ENCODE measurements at regions not wholly inside any gene's neighbourhood (a gene's known extent, or its start where the extent isn't known, plus 50 kb on each side); places are given as distances from the start of the nearest gene placed in this dataset.
"Not testable (repeated sequence)": the region's sequence is repeated elsewhere in the genome, so short reads cannot be mapped to it uniquely, and the experiment has no call there.

DNA sequence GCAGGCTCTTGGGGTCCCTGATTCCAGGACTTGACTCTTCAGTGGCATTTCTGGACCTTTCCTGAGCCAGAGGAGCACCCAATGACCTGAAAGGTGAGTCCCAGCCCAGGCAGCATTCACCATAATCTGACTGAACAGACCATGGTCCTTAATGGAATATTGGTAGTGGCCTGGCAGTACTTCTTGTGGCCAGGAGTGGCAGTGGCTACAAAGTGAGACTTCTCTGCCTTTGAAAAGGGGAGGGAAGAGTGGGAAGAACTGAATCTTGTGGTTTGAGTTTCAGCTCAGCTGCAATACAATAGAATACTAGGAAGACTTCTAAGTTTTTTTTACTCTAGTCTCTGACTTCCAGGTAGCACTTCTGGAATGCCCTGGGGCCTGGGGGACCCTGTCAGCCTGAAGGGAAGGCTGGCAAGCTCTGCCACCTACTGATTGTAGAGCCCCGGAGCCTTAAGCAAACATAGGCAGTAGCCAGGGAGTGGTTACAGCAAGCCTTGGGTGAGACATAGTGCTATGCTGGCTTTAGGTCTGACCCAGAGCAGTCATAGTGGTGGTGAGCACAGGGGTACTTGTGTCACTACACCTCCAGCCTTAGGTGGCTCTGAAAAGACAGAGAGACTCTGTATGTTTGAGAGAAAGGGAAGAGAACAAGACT is 674.2 kb upstream of the MANEA start:
- DNase-seq, result no peak

DNA sequence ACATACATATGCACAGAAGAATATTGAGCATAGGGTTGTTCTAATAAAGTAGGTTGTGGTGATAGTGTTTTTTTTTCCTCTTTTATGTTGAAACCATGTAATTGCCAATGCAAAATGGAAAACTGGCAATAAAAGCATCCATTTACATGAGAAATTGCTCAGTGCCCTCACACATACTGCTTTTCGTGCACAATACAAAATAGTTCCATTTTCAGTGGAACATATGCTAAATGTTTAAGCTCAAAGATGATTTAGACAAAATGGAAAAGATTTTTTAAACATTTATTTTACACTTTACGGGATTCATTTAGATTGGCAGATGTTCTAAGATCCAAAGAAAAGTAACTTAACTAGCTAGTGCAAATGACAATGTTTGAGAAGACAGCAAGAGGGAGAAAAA is 678.1 kb upstream of the MANEA start:
- no peak for DNase-seq

DNA sequence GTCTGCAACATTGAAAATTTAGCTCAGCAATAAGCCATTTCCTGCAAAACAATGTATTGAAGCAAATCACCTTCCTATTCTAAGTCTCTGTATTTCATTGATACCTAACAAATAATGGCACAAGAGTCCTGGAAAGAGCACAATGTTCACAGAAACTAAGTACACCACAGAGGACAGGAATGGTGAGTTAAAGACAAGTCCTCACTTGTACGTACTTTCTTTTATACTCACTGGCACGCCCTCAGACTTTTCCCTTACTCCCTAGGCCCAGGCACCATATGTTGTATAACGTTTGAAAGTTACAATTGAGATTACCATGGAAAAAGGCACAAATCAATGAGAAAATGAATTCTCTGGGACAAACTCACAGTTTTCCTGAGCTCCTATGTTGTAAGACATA is 683.0 kb upstream of the MANEA start:
- no peak for DNase-seq

DNA sequence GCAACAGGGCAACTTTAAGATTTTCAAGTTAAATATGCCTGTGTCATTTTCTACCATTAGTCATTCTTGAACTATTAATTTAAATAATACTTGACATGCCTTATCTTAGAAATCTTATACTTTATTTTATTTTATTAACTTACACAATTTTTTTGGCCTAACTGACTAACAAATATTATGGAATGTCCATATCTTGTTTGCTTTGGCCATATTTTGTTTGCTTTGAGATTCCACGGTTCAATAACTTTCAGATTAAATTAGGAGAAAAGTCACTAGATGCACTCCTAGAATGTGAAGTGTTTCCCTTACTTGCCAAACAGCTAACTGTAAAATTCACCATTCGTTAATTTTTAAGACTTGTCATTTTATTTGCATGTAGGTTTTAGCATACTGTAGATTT is 684.0 kb upstream of the MANEA start:
- DNase-seq, result no peak

DNA sequence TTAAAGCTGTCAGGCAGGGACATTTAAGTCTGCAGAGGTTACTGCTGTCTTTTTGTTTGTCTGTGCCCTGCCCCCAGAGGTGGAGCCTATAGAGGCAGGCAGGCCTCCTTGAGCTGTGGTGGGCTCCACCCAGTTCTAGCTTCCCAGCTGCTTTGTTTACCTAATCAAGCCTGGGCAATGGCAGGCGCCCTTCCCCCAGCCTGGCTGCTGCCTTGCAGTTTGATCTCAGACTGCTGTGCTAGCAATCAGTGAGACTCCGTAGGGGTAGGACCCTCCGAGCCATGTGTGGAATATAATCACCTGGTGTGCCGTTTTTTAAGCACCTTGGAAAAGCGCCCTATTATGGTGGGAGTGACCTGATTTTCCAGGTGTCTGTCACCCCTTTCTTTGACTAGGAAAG is 703.5 kb upstream of the MANEA start:
- not testable (repeated sequence) for DNase-seq

DNA sequence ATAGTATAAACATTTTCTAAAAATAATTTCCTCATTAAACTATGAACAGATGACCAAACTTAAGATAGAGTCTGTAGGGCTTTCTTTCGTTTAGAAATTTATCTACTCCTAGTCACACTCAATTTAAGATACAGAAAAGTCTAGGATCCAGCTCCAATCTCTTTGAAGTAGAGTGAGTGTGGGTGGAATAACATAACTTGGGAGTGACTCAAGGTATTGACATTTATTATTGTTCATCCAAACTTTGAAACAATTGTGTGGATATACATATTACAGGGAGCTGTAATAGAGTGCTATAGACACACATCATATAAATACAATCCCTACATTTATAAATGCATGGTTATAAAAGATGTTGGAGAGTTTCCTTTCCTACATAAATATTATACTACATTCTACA is 715.2 kb upstream of the MANEA start:
- no peak for DNase-seq

DNA sequence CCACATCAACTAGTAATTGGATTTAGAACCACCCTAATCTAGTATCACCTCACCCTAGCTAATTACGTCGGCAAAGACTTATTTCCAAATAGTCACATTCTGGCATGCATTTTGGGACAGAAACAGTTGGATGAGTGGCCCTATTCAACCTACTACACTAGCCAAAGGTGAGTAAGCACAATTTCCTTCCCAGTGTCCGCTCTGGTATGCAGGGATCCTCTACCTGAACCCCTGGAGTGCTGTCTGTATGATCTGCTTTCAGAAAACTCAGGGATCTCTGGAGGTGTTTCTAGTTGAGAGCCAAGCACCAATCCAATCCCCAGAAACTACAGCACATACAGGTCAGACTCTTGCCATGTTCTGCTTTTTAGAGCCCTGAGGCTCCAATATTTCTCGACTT is 717.4 kb upstream of the MANEA start:
- DNase-seq, result no peak

DNA sequence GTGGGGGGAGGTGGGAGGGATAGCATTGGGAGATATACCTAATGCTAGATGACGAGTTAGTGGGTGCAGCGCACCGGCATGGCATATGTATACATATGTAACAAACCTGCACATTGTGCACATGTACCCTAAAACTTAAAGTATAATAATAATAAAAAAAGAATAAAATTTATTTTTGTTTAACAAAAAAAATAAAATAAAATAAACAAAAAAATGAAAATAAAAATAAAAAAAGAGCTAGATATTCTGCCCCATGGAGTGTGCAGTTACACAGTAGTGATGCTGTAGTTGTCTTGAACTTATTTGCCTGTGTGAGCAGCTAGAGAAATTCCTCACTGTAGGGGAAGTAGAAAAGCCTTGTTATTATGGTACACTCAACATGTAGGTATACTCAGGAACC is 720.3 kb upstream of the MANEA start:
- not testable (repeated sequence) for DNase-seq

DNA sequence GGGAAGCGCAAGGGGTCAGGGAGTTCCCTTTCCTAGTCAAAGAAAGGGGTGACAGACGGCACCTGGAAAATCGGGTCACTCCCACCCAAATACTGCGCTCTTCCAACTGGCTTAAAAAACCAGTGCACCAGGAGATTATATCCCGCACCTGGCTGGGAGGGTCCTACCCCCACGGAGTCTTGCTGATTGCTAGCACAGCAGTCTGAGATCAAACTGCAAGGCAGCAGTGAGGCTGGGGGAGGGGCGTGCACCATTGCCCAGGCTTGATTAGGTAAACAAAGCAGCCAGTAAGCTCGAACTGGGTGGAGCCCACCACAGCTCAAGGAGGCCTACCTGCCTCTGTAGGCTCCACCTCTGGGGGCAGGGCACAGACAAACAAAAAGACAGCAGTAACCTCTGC is 726.0 kb upstream of the MANEA start:
- not testable (repeated sequence) for DNase-seq

DNA sequence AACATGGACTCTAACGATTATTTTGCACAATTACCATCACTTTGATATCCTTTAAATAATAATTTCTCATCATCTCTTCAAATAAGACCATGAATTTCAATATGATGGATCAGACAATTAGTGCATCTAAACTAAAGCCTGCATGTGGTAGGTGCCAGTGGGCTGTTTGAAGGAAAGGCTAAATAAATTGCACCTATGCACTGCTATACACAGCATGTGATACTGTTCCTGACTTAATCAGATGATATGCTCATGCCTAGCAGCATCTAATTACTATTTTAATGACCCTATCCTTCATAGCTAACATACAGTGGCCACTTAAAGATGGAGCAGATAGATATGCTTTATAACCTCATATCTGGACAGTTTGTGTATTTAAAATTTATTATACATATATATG is 731.6 kb upstream of the MANEA start:
- DNase-seq, result no peak

DNA sequence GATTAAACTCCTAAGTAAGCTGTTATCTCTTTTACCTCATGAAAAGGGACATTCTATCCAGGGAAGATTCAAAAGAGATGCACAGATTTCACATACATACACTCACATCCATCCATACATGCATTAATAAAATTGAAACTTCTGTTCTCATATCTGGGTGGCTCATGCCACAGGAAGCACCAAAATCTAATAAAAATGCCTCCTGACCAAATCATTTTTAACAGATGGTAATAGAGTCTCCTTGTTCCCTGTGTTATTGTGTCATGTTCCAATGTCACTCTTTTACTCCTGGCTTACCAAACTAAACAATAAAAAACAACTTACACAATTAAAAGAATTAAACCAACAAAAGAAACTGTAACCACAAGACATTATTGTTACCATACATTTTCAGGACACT is 742.1 kb upstream of the MANEA start:
- no peak for DNase-seq

DNA sequence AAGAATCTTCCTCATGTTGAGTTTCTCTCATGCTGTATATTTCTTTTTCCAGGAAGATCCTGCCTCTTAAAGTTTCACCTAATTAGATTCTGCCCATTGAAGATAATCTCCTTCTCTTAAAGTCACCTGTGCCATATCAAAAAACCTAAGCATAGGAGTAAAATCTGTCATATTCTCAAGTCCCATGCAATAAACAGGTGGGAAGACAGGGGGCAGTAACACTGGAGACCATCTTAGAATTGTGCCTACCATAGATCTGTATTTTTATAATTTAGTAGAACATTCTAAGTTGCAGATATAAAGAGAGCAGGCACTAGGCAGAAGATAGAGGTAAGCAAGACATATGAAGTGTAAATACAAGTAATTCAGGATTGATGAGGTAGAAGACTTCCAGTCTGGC is 763.5 kb upstream of the MANEA start:
- no peak for DNase-seq

DNA sequence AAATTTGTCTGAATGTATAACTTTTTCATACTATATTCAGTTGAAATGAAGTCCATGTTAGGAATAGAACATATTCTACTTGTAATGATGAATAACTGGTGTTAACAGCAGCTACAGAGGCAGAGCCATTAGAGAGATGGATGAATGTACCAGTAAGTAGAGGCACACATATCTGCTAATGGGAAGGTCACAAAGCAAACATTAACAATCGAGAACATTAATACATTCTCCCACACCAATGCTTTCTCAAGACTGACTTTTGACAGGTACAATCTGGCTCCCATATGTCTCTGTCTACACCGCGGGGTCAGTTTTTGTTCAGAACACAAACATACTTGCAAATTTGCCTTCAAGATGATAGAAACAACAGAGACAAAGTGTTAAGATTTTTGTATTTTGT is 776.0 kb upstream of the MANEA start:
- DNase-seq, result no peak

DNA sequence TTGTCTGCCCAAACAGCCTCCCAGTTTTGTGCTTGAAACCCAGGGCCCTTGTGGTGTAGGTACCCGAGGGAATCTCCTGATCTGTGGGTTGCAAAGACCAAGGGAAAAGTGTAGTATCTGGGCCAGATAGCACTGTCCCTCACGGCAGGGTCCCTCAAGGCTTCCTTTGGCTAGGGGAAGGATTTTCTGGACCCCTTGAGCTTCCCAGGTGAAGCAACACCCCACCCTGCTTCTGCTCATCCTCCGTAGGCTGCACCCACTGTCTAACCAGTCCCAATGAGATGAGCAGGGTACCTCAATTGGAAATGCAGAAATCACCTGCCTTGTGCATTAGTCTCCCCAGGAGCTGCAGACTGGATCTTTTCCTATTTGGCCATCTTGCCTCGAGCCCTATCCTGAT is 791.8 kb upstream of the MANEA start:
- DNase-seq, result no peak

DNA sequence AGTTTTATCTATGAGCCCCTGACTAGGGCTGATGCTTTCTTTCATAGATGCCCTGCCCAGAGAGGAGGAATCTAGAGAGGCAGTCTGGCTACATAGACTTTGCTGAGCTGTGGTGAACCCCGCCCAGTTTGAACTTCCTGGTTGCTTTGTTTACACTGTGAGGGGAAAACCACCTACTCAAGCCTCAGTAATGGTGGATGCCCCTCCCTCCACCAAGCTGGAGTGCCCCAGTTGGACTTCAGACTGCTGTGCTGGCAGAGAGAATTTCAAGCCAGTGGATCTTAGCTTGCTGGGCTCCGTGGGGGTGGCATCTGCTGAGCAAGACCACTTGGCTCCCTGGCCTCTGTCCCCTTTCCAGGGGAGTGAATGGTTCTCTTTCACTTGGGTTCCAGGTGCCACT is 792.3 kb upstream of the MANEA start:
- not testable (repeated sequence) for DNase-seq

DNA sequence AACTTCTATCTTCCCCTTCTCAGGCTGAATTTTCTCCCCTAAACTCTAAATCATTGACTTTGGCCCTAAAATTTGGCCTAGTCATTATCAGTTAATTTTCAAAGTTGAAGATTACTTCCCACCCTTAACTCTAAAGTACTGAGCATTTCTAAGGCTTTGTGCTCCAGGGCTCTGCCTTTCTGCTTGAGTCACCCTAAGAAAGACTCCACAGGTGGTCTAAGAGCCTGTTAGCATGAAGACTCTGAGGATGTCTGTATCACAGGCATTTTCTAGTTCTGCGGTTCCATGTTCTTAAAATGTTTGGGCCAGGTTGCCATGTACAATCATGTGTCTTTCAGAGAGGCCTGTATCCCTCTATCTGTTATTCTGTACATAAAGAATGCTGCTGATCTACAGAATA is 808.1 kb upstream of the MANEA start:
- no peak for DNase-seq

DNA sequence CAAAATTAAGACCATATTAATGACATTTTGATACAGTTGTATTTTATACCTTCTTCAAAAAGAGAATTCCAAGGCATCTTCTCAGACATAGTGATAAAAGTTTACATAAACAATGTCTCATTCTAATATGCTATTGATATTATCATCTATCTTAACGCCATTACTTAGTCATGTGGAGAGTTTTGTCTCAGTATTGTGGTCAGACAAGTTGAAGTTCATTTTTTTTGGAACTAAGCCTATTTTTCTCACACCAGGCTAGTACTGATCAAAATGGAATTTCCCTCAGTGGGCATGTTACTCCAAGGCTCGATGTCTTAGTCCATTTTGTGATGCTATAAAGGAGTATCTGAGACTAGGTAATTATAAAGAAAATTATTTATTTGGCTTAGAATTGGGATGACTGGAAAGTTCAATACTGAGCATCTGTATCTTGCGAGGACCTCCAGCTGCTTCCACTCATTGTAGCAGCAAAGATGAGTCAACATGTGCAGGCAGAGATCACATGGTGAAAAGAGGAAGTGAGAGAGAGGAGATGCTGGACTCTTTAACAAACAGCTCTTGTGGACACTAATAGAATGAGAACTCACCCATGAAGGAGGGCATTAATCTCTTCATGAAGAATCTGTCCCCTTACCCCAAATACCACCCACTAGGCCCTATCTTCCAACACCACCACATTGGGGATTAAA is 825.5 kb upstream of the MANEA start:
- DNase-seq, result no peak

DNA sequence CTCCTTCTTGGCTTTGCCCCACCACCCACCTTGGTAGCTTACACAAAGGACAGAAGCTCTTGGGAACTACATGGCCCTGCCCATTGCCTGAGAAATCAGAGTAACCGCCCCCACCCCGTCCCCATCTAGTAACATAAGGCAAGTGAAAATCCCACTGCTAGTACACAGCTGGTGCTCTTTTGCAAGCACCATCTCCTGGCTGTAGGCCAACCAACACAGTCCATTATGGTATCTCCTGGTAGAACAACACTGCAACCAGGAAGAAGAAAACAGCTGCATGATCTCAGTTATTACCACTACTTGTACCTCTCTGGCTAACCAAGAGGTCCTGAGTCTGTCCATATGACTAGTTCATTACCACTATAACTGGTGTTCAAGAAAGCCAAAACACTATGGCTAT is 841.1 kb upstream of the MANEA start:
- no peak for DNase-seq

DNA sequence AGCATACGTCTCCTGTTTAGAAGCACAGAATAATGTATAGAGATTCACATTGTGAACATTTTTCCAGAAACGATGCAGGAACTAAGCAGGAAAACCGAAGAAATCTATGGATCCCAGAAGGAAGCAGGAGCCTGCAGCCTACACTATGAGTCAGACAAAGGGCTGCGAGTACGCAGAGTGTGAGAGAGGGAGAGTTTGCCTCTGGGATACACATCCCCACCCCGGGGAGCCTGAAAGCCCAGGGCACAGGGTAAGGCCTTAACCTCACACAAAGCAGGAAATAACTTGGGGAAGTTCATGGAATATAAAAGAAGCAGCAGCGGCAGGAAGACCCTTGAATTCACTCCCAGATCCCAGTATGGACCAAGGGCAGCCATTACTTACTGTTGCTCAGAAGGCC is 842.1 kb upstream of the MANEA start:
- no peak for DNase-seq

DNA sequence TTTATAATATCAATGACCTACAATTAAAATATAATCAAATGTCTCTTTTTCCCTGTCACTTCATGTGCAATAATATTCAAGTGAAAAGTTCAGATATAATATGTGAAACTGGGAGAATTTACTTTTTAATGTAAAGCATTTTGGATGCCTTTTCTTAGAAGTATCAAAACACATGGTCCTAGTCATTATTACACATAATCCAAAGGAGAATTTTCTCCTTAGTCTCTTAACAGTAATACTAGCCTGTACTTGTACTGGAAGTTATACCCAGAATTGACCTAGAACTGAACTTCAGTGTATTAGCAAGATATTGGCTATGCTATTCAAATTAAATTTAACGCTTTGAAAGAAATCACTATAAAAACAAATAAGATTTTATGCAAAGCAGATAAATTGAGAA is 842.6 kb upstream of the MANEA start:
- no peak for DNase-seq

DNA sequence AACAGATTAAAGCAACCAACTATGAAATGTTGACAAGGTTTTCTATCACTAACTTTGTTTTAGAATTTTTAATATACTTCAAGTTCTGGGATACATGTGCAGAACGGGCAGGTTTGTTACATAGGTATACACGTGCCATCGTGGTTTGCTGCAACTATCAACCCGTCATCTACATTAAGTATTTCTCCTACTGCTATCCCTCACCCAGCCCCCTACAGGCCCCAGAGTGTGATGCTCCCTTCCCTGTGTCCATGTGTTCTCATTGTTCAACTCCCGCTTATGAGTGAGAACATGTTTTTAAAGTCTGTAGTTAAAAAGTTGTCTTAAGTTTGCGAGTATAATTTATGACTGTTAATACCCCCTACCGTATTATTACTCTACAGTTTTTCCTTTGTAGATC is 844.3 kb upstream of the MANEA start:
- DNase-seq, result no peak

DNA sequence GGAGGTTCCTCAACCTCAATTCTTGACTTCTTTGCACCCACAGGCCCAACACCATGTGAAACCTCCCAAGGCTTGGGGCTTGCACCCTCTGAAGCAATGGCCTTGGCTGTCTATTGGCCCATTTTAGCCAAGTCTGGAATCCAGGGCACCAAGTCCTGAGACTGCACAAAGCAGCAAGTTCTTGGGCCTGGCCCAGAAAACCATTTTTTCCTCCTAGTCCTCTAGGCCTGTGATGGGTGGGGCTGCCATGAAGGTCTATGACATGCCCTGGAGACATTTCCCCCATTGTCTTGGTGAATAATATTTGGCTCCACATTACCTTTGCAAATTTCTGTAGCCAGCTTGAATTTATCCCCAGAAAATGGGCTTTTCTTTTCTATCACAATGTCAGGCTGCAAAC is 849.6 kb upstream of the MANEA start:
- no peak for DNase-seq

DNA sequence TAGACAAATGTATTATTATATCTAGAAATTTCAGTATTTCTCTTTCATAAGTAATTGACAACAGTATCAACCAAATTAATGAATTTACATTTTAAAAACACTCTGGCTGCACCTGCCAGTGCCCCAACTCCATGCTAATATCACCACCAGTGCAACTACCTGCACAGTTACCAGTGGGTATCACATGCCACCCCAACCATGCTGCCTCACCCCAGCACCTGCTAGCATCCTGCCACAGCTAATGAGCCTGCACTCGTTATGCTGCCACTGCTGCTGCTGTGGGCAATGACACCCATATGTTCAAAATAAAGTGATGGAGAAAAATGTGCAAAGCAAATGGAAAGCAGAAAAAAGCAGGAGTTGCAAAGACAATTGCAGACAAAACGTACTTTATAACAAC is 855.9 kb upstream of the MANEA start:
- DNase-seq, result no peak

DNA sequence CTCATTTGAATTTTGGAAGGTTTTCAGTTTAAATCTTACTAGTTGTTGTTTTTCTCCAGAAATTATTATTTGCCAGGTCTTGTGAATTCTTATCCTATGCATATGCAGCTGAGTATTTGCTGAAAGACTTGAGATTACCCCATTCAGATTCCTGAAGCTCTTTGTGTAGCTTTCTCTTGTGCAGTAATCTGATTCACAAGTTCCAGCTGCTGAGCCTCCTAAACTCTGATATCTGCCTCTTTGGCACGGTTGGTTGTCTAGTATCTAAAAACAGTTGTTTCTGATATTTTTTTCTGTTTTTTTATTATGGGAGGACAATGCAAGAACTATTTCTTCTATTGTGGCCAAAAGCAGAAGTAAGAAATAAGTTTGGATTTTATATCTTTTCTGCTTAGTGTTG is 863.9 kb upstream of the MANEA start:
- no peak for DNase-seq

All from hypothalamus (tissue), 51 donors.